Renal cortical epithelial cell (primary cell): ENCODE measurements at regions not wholly inside any gene's neighbourhood (a gene's known extent, or its start where the extent isn't known, plus 50 kb on each side); places are given as distances from the start of the nearest gene placed in this dataset.

Source experiments
- DNase-seq: peaks from one replicate; pipeline ENCODE4 v3.0.0-alpha.2; 2011; ENCODE audit warnings: low read depth

DNA sequence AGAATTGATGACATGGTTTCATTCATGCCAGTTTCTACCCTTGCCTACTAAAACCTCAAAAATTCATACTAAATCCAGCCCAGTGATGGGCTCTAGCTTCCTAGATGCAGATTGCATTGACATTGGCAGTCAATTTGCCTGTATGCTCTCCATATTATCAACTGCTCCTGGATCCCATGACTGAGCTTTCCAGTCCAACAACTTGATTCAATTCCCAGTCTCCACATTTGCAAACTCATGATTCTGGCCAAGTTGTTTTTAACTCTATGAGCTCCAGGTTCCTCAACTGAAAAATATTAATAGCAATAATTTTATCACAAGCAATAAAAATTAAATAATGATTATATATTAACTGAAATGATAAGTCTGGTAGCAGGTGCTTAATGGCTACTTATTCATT is 51.0 kb upstream of the DSC1 start:
- no peak for DNase-seq

DNA sequence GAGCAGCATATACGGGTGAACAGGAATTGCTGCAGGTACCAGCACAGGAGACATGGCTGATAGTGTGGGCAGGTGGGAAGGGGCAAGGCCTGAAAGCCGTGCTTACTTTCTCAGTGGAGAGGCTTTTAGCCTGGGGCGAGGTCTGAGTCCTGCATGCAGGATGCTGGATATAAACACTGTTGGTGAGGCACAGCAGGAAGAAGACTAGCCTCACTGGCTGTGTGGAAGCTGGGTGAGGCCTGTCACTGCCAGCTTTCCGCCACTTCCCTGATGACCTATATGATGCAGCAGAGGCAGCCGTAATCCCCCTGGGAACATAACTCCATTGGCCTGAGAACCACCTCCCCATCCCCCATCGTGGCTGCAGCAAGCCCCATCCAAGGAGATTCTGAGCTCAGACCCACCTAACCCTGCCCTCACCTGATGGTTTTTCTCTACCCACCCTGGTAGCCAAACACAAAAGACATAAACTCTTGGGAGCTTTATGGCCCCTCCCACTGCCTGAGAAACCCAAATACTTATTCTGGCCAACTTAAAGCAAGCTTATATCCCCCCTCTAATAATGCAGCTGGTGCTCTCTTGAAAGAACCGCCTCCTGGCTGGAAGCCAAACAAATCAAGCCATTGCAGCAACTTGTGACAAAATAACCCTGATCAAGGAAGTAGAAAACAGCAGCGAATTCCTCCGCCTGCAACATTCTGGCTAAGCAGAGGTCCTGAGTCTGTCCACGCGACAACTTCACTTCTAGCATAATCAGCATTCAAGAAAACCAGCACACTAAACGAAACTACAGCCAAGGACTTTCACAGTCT is 54.6 kb upstream of the DSC1 start:
- DNase-seq, result peak; percentile 65

GRCh38 chr18:31218671-31219383 is 56.2 kb upstream of the DSC1 start:
- DNase-seq, result no peak

DNA sequence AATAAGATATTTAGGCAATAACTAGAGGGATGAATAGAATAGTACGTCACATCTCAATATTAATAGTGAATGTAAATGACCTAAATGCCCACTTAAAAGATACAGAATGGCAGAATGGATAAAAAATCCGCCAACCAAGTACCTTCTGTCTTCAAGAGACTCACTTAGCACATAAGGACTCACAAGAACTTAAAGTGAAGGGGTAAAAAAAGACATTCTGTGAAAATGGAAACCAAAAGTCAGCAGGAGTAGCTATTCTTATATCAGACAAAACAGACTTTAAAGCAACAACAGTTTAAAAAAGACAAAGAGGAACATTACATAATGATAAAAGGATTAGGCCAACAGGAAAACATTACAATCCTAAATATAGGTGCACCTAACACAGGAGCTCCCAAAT is 56.7 kb upstream of the DSC1 start:
- no peak for DNase-seq

DNA sequence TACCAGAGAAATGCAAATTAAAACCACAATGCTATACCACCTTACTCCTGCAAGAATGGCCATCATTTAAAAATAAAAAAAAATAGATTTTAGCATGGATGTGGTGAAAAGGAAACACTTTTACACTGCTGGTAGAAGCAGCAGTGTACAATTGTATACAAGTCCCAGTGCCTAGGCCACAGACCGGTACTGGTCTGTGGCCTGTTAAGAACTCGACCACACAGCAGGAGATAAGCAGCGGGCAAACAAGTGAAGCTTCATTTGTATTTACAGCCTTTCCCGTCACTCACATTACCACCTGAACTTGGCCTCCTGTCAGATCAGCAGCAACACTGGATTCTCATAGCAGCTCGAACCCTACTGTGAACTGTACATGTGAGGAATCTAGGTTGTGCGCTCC is 60.7 kb upstream of the DSC1 start:
- no peak for DNase-seq

- DNase-seq, result peak; percentile 91
Observed at GRCh38 chr18:31225668-31226067, 63.0 kb upstream of the DSC1 start.

DNA sequence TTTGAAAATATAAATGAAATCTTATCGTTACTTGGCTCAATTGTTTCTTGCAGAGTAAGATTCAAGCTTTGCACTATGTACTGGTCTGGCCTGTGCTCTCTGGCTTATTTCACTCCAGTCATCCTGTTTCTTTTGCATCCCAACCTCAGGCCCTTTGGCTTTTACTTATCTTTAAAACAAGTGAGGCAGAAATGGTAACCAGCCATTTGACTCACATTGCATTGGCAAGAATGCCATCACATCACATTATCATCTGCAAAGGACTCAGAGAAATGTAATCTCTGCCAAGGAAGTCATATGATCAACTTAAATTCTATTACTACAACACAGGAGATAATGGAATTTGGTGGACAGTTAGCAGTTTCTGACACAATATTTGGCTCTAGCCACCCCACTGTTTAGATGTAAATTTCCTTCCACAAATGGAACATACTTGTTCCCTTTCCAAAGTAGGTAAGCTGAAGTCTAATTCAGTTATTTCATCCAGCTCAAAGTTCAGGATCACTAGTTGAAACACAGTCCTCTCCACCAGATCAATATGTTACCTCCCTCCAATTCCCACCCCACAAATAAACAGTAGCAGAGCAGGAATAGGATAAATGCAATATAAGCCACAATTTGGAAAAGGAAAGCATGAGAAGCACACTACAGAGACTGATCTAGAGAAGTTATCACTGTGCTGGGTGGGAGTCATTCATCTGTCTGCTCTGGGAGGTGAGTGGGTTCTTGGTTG is 65.0 kb upstream of the DSC1 start:
- no peak for DNase-seq

DNA sequence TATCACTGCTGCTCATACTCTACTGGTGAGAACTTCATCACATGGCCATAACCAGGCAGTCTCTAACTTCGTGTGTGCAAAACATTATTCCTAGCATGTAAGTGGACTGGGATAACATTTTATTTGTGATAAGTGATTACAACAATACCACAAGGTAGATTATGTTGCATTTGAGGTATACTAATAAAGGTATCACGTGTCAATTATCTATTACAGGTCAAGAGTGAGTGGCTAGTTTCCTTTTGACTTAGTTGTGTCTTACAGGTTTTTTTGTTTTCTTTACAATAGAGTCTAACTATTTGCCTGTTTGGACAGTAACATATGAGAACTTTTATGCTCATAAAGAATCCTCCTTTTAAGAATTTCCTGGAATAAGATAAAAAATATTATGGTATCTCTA is 67.2 kb upstream of the DSC1 start:
- DNase-seq, result no peak

DNA sequence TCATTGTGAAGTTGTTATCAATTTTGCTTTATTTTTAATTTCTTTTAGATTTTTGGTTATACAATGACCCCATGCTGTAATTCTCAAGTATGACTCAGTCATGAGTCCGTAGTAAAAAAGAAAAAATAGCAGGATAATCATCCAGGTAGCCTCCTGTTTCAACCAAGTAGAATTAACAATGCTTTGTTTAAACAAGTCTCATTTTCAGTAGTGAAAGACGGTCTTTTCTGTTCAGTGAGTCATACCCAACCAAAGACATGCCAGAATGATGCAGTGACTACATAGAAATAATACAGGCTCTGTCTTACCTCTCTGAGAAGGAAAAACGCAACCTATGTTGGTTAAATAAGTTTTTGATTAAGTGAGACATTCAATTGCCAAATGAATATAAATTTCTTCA is 67.8 kb upstream of the DSC1 start:
- DNase-seq, result peak; percentile 96

DNA sequence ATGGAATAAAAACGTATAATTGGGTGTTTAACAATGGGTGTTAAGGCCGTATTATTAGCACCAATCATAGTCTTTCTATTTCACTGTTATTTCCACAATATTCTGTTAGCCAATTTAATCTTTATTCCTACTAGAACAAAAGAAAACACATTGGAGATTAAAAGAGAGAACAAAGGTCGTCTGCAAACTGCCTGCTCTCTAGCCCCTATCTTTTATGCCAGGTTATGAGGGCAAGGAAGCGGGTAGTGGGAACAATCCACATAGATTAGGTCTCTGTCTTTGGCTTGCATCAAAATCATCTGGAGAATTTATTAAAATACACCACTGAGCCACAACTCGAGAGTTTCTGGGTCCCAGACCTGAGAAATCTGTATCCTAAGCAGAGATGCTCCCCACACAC is 69.4 kb upstream of the DSC1 start:
- no peak for DNase-seq

DNA sequence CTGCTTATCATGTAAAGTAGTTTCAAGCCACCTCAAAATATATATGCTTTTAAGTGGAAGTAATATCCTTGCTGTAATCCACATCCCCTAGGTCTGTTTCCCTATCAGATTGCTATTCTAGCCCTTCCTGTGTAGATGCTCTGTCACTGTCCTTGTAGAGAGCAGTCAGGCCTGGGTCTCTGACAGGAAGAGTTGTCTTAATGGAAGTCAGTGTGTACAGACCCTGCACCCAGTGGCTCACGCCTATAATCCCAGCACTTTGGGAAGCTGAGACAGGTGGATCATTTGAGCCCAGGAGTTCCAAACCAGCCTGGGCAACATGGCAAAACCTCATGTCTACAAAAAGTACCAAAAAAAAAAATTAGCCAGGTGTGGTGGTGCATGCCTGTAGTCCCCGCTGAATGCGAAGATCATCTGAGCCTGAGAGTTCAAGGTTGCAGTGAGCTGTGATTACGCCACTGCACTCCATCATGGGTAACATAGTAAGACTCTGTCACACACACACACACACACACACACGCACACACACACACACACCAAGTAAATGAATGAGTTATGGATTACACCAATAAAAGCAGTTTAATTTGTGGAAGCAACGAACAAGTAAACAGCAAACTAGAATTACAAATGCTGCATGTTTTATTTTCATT is 70.2 kb upstream of the DSC1 start:
- no peak for DNase-seq

DNA sequence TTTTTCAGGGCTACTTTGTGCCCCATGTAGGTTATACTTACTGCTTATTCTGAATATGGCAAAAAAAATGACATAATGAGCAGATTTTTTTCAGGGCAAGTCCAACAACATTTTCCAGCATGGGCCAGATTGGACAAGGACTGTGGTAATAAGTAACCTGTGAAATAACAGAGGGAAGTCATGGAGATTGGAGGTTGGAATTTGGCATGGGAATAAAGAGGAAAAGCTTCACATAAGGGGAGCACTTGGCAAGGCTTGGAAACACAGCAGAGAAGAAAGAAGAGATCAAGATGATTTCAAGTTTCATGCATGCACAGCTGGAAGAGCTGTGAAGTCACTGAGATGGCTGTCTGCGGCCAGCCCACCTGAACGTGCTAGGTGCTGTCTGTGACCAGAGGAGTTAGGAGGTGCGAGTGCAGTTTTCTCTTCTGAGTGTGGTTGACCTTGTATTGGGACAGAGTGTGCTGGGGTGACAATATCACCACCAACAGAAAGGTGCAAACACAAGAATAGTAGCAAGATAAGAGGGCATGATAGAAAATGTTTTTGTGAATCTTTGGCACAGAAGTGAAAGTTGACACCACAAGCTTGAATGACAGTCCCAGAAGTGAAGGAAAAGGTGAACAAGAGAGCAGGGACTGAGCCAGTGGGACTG is 71.1 kb upstream of the DSC1 start:
- DNase-seq, result peak; percentile 53

DNA sequence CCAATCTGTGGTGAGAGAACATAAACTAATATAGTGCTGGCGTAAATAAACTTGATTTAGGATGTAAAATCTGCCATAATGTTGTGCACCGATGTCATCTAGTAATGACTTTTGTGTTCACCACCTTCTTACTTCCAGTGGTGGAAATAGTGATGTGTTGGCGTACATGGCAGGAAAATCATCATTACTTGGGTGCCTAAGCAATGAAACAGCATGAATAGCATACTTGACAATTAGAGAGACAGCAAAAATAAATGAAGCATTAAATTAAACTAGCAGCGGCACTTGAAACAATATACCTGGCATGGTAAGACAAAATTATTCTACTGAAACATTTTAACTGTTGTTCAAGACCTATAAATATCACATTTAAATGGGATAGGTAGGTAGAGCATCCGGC is 73.2 kb upstream of the DSC1 start:
- DNase-seq, result no peak

DNA sequence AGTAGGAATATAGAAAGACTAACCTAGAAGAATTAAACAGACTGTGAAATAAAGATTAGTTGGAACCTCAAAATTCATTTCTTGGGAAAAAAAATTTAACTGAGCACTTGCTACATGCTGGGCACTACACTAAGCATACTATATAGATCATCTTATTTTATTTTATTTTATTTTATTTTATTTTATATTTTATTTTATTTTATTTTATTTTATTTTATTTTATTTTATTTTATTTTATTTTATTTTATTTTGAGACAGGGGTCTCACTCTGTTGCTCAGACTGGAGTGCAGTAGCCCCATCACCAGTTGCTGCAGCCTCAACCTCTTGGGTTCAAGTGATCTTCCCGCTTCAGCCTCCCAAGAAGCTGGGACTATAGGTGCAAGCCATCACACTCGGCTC is 74.5 kb upstream of the DSC1 start:
- DNase-seq, result no peak

DNA sequence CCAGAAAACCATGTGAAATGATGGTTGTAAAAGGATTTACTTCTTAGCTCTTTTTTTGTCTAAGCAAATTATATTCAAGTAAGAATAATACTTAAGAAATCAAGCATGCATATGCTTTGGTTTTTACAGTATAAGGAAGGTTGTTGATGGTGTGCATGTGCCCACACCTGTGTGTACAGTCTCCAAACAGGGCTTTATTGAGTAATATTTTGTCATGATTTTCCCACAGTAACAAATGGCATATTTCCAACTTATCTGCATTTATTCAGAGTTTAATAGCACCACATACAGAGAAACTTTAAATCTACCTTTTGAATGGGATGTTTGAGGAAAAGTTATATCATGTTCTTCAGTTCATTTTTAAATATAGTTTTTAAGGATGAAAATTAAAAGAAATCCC is 76.5 kb upstream of the DSG1 start:
- DNase-seq, result no peak

GRCh38 chr18:31241900-31242409 is 76.0 kb upstream of the DSG1 start:
- DNase-seq, result peak; percentile 96

DNA sequence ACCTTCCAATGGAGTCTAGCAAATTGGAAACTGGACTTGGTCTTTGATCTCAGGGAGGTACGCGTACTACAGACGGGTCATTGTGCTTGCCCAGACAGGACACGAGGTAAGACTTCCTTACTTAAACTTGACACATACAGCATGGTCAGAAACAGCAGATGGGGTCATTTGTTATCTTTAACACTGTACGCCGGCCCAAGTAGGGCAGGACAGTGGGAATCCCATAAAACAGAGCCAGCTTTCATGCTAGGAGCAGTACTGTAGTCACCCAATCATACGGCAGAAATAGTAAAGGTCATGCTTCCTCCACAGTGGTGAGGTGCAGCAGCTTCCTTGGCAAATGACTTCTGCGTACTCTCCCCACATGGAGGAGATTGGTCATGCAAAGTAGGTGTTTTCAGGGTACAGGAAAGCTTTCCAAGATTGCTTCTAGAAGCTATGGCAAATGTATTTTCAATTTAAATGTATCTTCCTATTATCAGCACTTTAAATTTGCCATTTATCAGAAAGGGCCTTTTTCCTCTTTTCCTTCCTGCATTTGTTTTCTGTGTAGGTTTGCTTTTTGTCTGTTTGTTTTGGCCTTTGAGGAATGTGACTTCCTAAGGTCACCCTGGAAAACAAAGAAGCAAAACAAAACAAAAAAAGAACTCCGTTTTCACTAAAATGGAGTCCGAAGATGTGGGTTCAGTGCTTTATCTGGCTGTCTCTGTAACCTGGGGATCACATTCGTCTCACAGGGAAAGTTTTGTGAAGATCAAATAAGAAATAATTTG is 74.0 kb upstream of the DSG1 start:
- DNase-seq, result no peak

DNA sequence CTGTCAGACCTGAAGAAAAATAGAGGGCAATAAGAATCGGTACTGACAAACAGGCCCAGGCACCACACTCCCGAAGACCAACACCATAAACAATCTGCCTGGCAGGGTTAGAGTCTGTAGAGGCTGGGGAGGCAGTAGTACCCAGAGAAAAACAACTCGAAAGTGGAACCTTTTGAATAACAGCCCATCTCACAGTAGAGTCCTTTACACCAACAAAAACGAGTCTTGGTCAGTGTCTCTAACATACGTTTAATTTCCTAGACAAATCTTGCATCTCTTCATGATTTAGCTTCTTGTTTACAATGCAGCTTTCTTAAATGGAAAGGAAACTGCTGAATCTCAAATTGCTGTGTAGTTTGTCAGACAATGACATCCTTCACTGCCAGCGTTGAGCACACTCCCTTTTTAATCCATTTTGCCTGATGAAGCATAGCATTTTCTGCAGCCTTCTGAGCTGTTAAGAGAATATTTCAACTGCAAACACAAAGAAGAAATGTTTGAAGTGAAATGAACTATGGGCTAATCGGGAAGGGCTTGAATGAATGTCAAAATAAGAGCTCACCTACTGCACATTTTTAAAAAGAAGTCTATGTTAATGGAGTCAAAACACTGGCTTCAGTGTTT is 73.1 kb upstream of the DSG1 start:
- peak; percentile 84 for DNase-seq

- DNase-seq, result no peak
Observed at GRCh38 chr18:31245820-31246219, 72.1 kb upstream of the DSG1 start.

DNA sequence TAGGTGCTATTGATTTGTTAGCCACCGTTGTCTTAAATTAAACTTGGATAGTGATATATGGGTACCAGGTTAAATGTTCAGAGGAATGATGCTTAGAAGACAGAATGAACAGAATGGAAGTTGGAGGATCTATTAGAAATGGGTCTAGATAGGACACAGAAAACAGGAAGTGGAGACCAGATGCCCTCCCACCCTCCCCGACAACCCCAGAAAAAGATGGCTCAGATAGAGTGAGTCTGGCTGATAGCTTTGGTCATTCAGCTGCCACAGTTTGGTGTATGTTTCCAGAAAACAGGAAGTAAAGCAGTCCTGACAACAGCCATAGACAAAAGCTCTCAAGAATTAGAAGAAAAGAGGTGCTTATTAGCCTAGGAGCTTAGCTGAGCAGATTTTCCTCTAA is 71.5 kb upstream of the DSG1 start:
- DNase-seq, result no peak
